ENCODE measurements at regions not wholly inside any gene's neighbourhood (a gene's known extent, or its start where the extent isn't known, plus 50 kb on each side); places are given as distances from the start of the nearest gene placed in this dataset.

DNA sequence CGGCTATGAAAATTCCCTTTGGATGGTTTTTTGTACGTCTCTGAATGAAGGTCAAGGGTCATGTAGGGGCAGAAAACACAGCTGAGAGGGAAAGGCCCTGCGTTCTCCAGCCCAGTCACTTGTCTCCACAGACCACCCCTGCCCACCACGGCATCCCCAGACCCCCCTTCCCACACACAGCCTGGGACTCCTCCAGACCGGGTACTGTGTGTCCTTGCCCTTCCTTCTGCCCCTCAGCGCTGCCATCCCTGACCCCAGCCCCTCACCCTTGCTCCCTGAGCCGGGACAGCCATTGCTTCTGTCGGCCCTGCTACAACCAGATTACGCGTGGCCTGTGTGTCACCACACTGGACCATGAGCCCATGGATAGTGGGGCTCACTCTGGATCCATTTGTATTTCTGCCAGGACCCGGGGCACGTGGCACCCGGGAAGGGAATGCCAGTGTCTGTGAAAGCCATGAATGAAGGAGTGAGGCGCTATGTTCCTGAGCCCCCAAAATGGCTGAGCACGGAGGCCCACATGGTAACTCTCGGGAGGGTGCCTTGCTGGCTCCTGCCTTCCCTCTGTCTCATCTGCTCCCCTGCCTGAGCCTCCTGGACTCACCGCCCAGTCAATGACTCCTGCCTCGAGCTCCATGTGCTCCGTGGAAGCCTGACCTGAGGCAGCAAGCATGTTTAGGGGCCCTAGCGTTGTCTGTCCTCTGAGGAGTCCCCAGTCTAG, 139.1 kb upstream of the FOXF1 start:
- Mint-ChIP-seq H3K4me3 (ENCODE audit: unreplicated experiment) (no peak overlapping the region), H3K9me3 (ENCODE audit: unreplicated experiment) (peaks cover 13% of the 10 kb centered on the region), H3K4me1 (ENCODE audit: low read depth, unreplicated experiment) (peaks cover 11% of the 10 kb centered on the region), H3K27me3 (ENCODE audit: low read depth, unreplicated experiment) (peaks cover 29% of the 10 kb centered on the region), H3K27ac (ENCODE audit: unreplicated experiment) (no peak overlapping the region), H3K36me3 (ENCODE audit: low read depth, unreplicated experiment) (no peaks in the 10 kb centered on the region)
- peaks cover 12% of the 10 kb centered on the region for H3K4me1 ChIP-seq (ENCODE audit: insufficient read depth, low read length)
- no peak overlapping the region for H3K4me2 ChIP-seq (ENCODE audit: low read length)
- DNase-seq (ENCODE audit: low read depth): no peak
- no peak overlapping the region for H2AFZ ChIP-seq (ENCODE audit: low read depth, low read length)
- no peaks in the 10 kb centered on the region for H3K36me3 ChIP-seq (ENCODE audit: insufficient read depth, low read length)
- no peaks in the 10 kb centered on the region for H3K79me2 ChIP-seq (ENCODE audit: insufficient read depth, low read length)
- H4K20me1 ChIP-seq (ENCODE audit: insufficient read depth, low read length): no peaks in the 10 kb centered on the region
- H3K27ac ChIP-seq (ENCODE audit: low read depth, low read length): no peak overlapping the region
- H3K4me3 ChIP-seq (ENCODE audit: insufficient read depth, low read depth, low read length): no peak overlapping the region
- TF ChIP-seq EZH2 (IDR thresholded peaks at IDR 0.05; ENCODE audit: insufficient read depth, low read length): no peak
- TF ChIP-seq, protein P1, sequence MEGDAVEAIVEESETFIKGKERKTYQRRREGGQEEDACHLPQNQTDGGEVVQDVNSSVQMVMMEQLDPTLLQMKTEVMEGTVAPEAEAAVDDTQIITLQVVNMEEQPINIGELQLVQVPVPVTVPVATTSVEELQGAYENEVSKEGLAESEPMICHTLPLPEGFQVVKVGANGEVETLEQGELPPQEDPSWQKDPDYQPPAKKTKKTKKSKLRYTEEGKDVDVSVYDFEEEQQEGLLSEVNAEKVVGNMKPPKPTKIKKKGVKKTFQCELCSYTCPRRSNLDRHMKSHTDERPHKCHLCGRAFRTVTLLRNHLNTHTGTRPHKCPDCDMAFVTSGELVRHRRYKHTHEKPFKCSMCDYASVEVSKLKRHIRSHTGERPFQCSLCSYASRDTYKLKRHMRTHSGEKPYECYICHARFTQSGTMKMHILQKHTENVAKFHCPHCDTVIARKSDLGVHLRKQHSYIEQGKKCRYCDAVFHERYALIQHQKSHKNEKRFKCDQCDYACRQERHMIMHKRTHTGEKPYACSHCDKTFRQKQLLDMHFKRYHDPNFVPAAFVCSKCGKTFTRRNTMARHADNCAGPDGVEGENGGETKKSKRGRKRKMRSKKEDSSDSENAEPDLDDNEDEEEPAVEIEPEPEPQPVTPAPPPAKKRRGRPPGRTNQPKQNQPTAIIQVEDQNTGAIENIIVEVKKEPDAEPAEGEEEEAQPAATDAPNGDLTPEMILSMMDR (IDR thresholded peaks at IDR 0.05; ENCODE audit: insufficient read depth, low read depth, low read length): no peak
- H3K27me3 ChIP-seq (ENCODE audit: insufficient read depth, low read length): no peaks in the 10 kb centered on the region
- peaks cover 11% of the 10 kb centered on the region for H3K9me3 ChIP-seq (ENCODE audit: insufficient read depth, low read depth, low read length)
- no peak overlapping the region for H3K9ac ChIP-seq (ENCODE audit: low read length)
- no peak for FAIRE-seq

- Mint-ChIP-seq H3K4me1 (ENCODE audit: low read depth, unreplicated experiment) (peaks cover 11% of the 10 kb centered on the region), H3K36me3 (ENCODE audit: low read depth, unreplicated experiment) (no peaks in the 10 kb centered on the region), H3K27ac (ENCODE audit: unreplicated experiment) (no peak overlapping the region), H3K9me3 (ENCODE audit: unreplicated experiment) (peaks cover 13% of the 10 kb centered on the region), H3K27me3 (ENCODE audit: low read depth, unreplicated experiment) (peaks cover 29% of the 10 kb centered on the region), H3K4me3 (ENCODE audit: unreplicated experiment) (no peak overlapping the region)
- Histone ChIP-seq H3K4me1 (ENCODE audit: insufficient read depth, low read length) (peaks cover 12% of the 10 kb centered on the region), H3K27ac (ENCODE audit: low read depth, low read length) (no peak overlapping the region), H2AFZ (ENCODE audit: low read depth, low read length) (no peak overlapping the region), H3K27me3 (ENCODE audit: insufficient read depth, low read length) (no peaks in the 10 kb centered on the region), H3K9me3 (ENCODE audit: insufficient read depth, low read depth, low read length) (peaks cover 11% of the 10 kb centered on the region), H3K79me2 (ENCODE audit: insufficient read depth, low read length) (no peaks in the 10 kb centered on the region), H3K36me3 (ENCODE audit: insufficient read depth, low read length) (no peaks in the 10 kb centered on the region), H4K20me1 (ENCODE audit: insufficient read depth, low read length) (no peaks in the 10 kb centered on the region), H3K9ac (ENCODE audit: low read length) (no peak overlapping the region), H3K4me3 (ENCODE audit: insufficient read depth, low read depth, low read length) (no peak overlapping the region), H3K4me2 (ENCODE audit: low read length) (no peak overlapping the region)
- FAIRE-seq (no peak), DNase-seq (ENCODE audit: low read depth) (no peak)
- TF ChIP-seq EZH2 (IDR thresholded peaks at IDR 0.05; ENCODE audit: insufficient read depth, low read length): no peak
- TF ChIP-seq, protein P1 (IDR thresholded peaks at IDR 0.05; ENCODE audit: insufficient read depth, low read depth, low read length): no peak
These were observed 138.1 kb upstream of the FOXF1 start for GRCh38 chr16:86372193-86372592.

GRCh38 chr16:86373276-86373901, 136.9 kb upstream of the FOXF1 start:
- H3K27me3 ChIP-seq (ENCODE audit: insufficient read depth, low read length): no peaks in the 10 kb centered on the region
- H3K4me1 ChIP-seq (ENCODE audit: insufficient read depth, low read length): peaks cover 12% of the 10 kb centered on the region
- Mint-ChIP-seq H3K36me3 (ENCODE audit: low read depth, unreplicated experiment) (no peaks in the 10 kb centered on the region), H3K27ac (ENCODE audit: unreplicated experiment) (no peak overlapping the region), H3K9me3 (ENCODE audit: unreplicated experiment) (peaks cover 10% of the 10 kb centered on the region), H3K27me3 (ENCODE audit: low read depth, unreplicated experiment) (peaks cover 22% of the 10 kb centered on the region), H3K4me3 (ENCODE audit: unreplicated experiment) (no peak overlapping the region), H3K4me1 (ENCODE audit: low read depth, unreplicated experiment) (peaks cover 11% of the 10 kb centered on the region)
- no peak overlapping the region for H3K4me2 ChIP-seq (ENCODE audit: low read length)
- no peak overlapping the region for H2AFZ ChIP-seq (ENCODE audit: low read depth, low read length)
- no peak overlapping the region for H3K27ac ChIP-seq (ENCODE audit: low read depth, low read length)
- no peaks in the 10 kb centered on the region for H3K36me3 ChIP-seq (ENCODE audit: insufficient read depth, low read length)
- DNase-seq (ENCODE audit: low read depth) (no peak), FAIRE-seq (no peak)
- H4K20me1 ChIP-seq (ENCODE audit: insufficient read depth, low read length): no peaks in the 10 kb centered on the region
- no peak overlapping the region for H3K4me3 ChIP-seq (ENCODE audit: insufficient read depth, low read depth, low read length)
- H3K9ac ChIP-seq (ENCODE audit: low read length): no peak overlapping the region
- H3K9me3 ChIP-seq (ENCODE audit: insufficient read depth, low read depth, low read length): peaks cover 11% of the 10 kb centered on the region
- H3K79me2 ChIP-seq (ENCODE audit: insufficient read depth, low read length): no peaks in the 10 kb centered on the region
- TF ChIP-seq EZH2 (IDR thresholded peaks at IDR 0.05; ENCODE audit: insufficient read depth, low read length): no peak
- TF ChIP-seq, protein P1 (IDR thresholded peaks at IDR 0.05; ENCODE audit: insufficient read depth, low read depth, low read length): no peak

All from astrocyte (in vitro differentiated cells and primary cell).